ENCODE measurements at regions not wholly inside any gene's neighbourhood (a gene's known extent, or its start where the extent isn't known, plus 50 kb on each side); places are given as distances from the start of the nearest gene placed in this dataset.
"Not testable (repeated sequence)": the region's sequence is repeated elsewhere in the genome, so short reads cannot be mapped to it uniquely, and the experiment has no call there.

DNA sequence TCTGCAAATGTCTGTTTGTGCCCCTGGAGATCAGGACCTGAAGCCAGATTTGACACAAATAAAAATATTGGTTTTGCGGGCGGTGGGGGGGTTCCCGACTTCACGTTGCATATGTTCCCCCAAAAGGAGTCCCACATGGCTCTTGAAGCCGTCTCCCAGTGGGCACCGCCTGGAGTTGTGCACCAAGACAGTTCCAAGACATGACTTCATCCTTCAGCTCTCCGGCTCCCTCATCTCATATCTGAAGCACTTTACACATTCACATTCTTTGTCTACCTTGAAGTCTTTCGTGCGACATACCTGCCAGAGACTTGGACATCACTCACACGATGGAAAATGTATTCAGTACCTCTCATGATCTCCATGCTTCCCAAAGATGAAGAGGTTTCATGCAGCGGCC, 362.8 kb upstream of the FOXK1 start:
- no peak for DNase-seq

DNA sequence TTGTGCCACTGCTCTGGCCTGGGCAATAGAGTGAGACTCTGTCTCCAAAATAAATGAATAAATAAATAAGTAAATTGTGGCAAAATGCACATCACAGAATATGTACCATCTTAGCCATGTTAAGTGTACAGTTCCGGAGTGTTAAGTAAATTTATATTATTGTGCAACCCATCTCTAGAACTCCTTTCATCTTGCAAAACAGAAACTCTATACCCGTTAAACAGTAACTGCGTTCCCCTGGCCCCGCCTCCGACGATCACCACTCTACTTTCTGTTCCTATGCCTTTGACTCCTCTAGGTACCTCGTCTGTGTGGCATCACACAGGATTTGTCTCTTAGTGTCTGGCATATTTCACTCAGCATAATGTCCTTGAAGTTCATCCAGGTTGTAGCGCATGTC, 356.4 kb upstream of the FOXK1 start:
- DNase-seq: no peak

DNA sequence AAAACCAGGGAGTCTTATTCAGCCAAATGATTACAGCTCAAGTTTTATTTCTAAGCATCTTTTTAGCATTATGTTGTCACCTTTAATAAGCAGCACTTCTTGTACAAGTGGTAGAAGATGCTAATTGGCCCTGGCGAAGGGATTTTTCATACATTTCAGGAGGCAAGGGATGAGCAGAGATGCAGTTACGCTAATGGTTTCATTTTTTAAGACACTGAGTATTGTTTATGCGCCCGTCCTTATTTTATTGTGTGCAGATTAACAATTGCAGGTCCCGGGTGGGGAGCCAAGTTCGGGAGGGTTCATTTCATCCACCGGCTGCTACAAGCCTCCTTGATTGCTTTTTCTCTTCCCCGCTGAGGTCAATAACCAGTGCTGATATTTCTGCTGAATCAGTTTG, 350.4 kb upstream of the FOXK1 start:
- no peak for DNase-seq

DNA sequence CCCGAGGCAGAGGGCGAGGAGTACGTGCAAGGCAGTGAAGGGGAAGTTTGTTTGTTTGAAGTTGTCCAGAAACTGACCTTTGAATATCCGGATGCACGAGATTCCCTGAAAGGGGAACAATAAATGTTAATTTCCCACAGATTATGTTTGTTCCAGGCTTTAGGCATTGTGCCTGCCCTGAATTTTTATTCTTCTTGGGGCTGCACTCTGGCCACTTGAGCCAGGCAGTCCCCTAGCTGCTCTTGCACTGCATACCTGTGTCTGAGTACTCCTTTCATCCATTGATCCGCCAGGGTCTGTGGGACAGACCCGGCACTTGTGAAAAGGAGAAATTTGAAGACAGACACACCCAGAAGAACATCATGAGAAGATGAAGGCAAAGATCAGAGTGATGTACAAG, 343.5 kb upstream of the FOXK1 start:
- DNase-seq: no peak

DNA sequence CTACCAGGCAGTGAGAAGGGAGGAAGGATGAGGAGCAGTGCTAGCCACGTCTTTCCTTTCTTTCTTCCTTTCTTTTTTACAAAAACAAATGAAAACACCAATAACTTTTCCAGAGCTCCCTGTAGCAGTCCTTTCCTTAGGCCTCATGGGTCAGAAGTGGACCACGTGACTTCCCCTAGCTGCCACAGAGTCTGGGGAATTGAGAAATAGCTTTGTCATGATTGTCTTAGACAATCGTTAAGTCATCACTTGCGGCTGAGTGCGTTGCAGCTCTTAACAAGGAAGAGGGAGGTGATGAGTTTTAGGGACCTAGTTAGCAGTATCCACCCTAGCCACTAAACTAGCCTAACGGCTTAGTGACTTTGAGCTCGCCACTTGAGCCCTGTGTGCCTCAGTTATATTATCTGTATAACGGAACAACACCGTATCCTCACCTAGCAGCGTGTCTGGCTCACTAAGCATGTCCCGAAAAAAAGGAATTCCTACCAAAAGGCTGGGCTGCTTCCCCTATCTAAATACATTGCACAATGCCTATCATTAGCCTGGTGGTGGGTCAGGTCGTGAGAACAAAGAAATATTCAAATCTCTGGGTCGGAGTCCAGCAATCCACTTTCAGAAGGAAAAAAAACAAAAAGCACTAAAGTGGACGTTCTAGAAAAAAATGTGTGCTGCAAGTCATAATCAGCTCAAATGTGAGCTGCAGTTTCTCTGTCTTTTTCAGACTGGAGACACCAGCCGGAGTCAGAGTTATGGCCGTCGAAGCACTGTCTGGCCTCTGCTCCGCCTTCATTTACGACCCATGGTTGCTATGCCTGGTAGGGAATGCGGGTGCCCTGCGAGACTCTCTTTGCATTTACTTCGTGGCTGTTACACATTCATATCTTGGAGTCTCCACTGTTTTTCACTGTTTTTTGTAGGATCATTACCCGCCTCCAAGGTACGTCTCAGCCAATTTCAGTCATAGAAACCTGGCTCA, 338.5 kb upstream of the FOXK1 start:
- no peak for DNase-seq

DNA sequence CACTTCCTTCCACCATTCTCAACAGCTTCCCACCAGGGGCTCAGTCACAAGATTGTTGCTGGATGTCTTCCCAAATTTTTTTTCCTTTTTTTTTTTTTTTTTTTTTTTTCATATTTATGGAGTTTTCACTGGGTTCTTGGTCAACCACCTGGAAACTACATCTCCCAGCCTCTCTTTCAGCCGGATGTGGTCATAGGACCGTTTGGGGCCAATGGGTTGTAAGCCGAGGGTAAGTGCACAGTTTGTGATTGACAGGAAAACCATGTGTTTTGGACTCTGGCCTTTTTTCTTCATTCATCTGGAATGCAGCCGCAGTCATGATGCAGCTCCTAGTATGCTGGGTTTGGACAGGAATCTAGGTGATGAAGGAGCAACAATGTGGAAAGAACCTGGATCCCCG, 337.1 kb upstream of the FOXK1 start:
- no peak for DNase-seq

DNA sequence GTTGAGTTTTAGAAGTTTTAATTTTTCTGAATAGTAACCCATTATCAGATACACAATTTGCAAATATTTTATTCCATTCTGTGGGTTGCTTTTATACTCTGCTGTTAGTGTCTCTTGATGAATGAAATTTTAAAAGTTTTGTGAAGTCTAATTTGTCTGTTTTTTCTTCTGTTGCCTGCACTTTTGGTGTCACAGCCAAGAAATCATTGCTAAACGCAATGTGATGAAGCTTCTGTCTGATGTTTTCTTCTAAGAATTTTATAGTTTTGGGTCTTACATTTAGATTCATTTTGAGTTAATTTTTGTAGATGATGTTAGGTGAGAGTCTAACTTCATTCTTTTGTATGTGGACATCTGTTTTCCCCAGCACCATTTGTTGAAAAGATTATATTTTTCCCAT, 330.0 kb upstream of the FOXK1 start:
- DNase-seq: no peak

DNA sequence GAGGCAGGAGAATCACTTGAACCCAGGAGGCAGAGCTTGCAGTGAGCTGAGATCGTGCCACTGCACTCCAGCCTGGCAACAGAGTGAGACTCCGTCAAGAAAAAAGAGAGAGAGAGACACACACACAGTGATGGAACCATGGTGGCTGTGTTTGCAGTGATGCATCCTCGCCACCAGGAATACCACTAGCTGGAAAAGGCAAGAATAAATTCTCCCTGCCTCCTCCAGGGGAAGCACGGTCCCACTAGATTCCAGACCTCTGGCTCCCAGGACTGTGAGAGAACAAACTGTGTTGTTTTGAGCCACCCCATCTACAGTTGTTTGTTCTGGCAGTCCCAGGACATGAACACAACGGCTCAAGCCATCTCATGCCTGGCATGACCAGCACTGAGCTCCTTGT, 320.3 kb upstream of the FOXK1 start:
- DNase-seq: no peak

DNA sequence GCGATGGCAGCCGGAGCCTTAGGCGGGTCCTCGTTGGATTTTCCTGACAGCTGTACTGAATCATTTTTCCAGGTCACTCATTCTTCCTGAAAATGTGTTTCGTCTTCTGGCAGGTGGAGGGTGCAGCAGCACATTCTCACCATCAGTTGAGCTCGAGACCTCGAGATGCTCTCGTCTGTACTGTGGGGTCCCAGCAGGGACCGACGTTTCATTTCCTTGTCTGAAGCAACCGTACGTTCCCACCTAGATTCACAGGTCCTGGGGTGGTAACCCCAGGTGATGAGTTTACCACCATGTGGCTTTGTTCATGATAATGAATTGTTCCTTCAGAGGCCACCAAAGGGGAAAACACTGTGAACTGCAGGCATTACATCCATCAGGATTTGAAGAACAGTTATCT, 298.5 kb upstream of the FOXK1 start:
- no peak for DNase-seq

DNA sequence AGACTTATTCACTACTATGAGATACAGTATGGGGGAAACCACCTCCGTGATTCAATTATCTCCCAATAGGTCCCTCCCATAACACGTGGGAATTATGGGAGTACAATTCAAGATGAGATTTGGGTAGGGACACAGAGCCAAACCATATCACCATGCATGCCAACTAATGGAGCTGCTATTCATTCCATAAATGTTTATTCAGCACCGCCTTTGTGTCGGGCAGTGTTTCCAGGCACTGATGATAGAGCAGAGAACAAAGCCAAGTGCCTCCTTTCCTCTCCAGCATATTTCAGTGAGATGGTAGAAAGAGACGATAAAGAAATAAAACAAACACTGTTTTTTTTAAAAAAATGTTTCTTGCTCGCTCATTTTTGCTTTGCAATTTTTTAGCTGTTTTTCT, 295.9 kb upstream of the FOXK1 start:
- no peak for DNase-seq

DNA sequence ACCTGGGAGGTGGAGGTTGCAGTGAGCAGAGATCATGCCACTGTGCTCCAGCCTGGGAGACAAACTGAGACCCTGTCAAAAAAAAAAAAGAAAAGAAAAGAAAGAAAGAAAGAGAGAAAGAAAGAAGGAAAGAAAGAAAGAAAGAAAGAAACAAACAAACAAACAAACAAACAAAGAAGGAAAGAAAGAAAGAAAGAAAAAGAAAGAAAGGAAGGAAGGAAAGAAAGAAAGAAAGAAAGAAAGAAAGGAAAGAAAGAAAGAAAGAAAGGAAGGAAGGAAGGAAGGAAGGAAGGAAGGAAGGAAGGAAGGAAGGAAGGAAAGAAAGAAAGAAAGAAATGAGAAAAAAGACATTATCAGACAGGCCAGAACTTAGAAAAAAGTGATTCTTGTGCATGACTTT, 291.0 kb upstream of the FOXK1 start:
- DNase-seq: not testable (repeated sequence)

DNA sequence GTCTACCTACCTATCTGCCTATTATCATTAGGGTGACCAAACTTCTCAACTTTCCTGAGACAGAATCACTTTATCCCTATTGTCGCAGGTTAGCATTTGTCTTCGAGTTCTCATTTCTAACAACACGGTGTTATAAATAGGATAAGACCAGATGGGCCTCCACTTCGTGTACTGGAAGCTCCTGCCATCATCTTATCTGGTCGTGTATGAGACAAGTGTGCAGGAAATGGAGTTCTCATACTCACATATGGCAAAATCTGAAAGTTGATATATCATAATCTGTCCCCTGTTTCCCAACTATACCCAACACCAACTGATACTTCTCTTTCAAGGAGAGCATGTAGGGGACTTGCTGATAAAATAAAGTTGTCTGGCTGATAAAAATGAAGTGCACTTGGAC, 287.4 kb upstream of the FOXK1 start:
- no peak for DNase-seq

DNA sequence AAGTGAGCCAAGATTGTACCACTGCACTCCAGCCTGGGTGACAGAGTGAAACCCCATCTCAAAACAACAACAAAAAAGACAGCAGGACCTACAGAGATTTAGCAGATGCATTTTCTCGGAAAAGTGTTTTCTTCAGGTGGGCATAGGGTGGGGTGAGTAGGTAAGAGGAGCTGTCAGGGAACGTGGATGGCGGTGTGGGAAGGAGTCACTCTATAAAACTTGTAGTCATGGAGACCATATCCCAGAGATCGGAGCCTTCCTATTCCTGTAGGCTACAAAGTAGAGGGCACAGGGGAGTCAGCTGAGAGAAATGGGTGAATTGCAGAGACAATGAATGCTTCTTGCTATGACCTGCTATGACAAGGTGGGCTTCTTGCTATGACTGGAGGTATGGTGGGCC, 283.0 kb upstream of the FOXK1 start:
- DNase-seq: no peak

DNA sequence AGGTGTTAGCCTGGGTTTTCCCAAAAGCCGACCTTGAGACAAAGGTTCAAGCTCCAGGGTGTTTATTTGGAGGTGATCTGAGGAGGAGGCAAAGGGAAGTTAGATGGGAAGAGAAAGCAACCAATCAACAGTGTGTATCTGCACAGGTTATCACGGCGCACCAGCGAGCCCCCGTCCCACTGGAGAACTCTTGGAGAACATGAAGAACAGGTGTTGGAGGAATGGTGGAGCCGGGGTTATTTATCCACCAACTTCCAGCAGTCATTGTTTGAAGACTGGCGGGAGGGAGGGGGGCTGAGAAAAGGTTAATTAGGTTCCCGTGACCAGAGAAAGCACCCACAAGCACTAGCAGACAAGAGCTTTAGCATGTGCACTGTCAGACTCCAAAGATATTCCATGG, 282.5 kb upstream of the FOXK1 start:
- no peak for DNase-seq

DNA sequence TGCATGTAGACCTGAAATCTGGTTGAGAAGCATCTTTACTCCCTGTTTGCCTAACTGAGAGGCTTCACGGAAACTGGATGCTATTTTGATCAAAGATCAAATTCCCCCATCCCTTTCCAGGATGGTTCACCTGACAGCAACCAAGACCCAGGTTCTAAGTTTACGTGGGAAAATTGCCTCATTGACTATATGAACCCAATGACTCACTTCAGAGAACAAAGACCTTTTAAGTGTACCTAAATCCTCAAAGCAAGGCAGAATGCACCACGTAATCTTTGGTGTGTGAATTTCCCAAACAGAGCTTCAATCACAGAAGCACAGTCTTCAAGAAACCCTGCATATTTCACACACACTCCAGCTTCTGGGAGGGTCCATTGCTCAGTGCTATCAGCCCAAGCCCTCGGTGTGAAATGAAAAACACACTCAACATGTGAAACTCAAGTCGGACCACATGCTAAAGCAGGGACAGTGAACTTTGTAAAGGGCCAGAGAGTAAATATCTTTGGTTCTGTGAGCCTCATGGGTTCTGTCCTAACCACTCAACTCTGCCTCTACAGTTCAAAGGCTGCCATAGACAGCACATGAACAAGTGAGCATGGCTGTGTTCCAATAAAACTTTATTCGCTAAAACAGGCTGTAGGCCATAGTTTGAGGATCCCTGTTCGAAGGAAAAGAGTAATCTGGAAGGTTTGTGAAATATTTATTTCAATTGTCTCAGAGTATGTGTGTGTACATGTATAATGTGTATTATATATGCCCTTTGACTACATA, 275.6 kb upstream of the FOXK1 start:
- DNase-seq: no peak

DNA sequence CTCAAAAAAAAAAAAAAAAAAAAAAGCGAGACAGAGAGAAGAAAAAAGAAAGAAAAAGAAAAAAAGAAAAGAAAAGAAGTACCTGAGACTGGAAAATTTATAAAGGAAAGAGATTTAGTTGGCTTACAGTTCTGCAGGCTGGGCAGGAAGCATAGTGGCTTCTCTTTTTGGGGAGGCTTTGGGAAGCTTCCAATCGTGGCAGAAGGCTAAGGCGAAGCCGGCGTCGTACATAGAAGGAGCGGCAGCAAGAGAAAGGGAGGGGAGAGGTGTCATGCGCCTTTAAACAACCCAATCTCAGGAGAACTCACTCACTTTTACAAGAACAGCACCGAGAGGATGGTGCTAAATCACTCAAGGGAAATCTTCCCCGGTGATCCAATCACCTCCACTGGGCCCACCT, 272.1 kb upstream of the FOXK1 start:
- no peak for DNase-seq

DNA sequence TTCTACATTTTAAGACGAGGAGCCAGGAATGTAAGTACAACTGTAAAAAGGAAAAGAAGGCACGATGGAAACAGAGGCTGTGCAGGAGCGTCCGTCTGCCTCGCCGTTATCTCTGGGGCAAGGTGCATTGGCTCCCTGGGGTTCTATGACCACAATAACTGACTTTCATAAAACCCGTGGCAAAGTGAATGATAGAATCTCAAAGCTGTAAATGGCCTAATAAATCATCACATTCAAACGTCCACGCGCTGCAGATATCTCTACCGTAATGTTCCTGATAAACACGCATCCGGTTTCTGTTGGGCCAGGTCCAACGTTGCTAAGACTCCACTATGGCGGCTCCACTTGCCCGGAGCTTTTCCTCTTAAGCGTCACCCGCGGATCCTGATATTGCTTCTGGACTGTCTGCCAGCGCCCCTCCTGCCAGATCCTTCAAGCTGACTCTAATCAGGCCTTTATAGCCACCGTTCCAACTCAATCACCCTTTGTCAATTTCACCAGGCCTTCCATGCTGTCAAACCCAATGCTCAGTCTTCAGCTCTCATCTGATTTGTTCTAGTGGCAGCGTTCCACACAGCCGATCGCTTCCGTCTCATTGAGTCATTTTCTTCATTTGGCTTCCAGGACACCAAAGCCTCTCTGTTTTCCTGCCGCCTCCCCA, 265.6 kb upstream of the FOXK1 start:
- no peak for DNase-seq

DNA sequence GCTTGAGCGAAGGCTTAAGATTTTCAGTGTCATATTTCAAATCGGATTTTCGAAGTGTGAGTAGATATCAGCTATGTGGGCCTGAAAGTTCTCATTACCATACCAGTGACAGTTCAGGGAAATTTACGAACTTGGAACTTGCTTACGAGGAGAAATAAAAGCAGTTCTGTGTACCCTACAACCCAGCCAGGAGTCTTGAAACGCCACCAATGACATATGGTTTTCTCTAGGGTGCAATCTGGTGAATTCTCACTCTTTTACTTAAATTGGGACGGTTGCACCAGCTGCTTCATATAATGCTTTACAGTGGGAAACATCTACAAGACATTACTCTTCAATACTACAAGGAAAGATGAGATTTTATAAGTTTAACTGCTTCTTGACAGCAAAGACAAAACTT, 253.6 kb upstream of the FOXK1 start:
- no peak for DNase-seq

DNA sequence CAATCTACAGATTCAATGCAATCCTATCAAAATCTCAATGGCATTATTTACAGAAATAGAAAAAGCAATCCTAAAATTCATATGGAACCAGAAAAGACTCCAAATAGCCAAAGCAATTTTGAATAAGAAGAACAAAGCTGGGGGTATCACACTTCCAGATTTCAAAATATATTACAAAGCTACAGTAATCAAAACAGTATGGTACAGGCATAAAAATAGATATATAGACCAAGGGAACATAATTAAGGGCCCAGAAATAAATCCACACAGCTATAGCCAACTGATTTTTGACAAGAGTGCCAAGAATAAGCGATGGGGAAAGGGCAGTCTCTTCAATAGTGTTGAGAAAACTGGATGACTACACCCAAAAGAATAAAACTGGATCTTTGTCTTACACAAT, 251.9 kb upstream of the FOXK1 start:
- no peak for DNase-seq

DNA sequence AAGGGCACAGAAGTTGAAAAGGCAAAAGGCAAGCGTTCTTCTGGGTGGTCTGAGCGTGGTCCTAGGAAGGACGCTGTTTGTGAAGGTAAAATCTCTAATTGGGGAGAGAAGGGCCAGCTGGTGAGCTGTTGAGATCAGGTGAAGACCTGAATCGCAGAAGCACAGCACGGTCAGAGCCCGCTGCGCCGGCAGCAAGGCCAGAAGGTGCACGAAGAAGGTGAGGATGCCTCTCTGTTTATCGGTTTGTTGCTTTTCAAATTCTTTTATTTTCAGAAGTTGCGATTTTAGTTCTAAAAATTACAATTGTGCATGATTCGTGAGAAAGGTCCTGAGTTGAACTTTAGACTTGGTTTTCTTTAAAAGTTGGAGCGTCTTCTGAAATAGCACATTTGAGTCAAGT, 247.8 kb upstream of the FOXK1 start:
- no peak for DNase-seq

DNA sequence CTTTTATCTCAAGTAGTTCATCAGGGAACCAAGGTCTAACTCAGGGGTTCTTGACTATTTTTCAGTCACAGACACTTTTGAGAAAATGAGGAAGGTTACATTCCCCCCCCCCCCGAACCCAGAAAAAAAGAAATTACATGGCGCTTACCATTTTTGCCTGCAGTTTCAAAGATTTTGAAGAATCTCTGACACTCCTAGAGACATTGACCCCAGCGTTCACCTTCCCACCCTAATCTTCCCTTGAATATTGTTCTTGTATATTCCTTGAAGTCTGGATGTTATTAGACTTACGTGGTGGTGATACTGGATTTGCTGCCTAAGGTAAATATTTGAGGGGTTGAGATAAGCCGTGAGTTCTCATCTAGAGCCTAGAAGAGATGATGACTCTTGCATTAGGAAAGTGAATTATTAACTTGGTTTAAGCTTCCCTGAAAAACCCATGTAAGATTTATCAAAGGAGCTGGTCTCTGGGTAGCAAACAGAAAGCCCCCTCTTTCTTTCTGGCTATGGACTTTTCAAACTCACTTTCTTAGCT, 245.7 kb upstream of the FOXK1 start:
- DNase-seq: no peak

DNA sequence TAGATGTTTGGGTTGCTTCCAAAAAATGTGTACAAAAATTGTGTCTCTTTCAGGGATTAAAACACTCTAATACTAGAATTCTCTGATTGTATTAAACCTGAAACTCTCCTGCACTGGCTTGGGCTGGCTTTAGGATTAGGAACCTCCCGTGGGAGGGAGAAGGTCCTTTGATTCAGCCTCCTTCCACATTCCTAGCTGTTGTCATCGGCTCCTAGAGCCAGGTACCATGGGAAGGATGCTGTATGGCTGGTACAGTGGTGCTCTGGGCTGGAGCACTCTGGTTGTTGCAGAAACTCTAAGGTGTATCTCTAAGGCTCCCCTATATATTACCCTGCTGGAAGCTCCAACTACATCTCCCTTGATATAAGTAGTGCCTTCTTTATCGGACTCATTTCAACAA, 245.2 kb upstream of the FOXK1 start:
- DNase-seq: no peak

DNA sequence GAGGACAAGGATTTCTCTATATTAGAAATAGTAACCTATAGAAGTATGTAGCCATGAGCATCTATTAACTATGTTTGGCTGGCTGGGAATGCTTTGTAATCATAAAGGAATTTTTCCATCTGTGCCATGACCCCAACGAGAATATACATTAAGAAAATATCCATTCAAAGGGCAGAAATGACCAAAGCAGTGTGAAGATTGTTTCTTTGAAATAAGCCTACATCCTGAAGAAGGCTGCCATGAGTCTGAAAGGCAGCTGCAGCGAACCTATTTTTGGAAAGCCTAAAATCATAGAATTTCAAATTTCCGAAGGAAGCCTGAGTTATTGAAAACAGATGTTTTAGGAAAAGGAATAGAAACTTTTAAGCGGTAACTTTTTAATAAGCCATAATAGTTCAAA, 244.2 kb upstream of the FOXK1 start:
- DNase-seq: no peak

All from activated T-cell treated with anti-CD3 and anti-CD28 coated beads, Interleukin-2, amount 50 U/mL, for 1 hour (primary cell).